GM12891 (cell line): ENCODE measurements at regions not wholly inside any gene's neighbourhood (a gene's known extent, or its start where the extent isn't known, plus 50 kb on each side); places are given as distances from the start of the nearest gene placed in this dataset.
A peak's percentile ranks its signal among the peaks of the same experiment; 100 is the strongest.
"Not testable (repeated sequence)": the region's sequence is repeated elsewhere in the genome, so short reads cannot be mapped to it uniquely, and the experiment has no call there.

ENCODE experiments used
- DNase-seq: peaks from one replicate; pipeline ENCODE4 v3.0.0; 2011; ENCODE audit warnings: low spot score; ENCODE audit not compliant: insufficient read length
- FAIRE-seq: peaks from 2 replicates; lab custom pipeline; 2011; peaks lifted over from hg19 to GRCh38; lab: Jason Lieb, UNC
- PAX5 ChIP-seq: IDR thresholded peaks from 2 replicates; pipeline ENCODE4 v1.6.1; 2011; ENCODE audit warnings: low read length, moderate library complexity, mild to moderate bottlenecking; ENCODE audit not compliant: insufficient read depth, severe bottlenecking
- POLR2A ChIP-seq: IDR thresholded peaks from 2 replicates; pipeline ENCODE4 v1.6.1; 2011; ENCODE audit warnings: low read depth, low read length, control low read depth
- POLR2AphosphoS5 ChIP-seq: IDR thresholded peaks from 2 replicates; pipeline ENCODE4 v1.6.1; 2011; ENCODE audit warnings: low read depth, low read length, control low read depth
- POU2F2 ChIP-seq: IDR thresholded peaks from 2 replicates; pipeline ENCODE4 v1.6.1; 2011; ENCODE audit warnings: low read depth, mild to moderate bottlenecking, control low read depth, low read length, moderate library complexity
- SPI1 ChIP-seq: IDR thresholded peaks from 2 replicates; pipeline ENCODE4 v1.6.1; 2011; ENCODE audit warnings: low read depth, low read length, control low read depth
- TAF1 ChIP-seq: IDR thresholded peaks from 2 replicates; pipeline ENCODE4 v1.6.1; 2011; ENCODE audit warnings: low read depth, low read length, control low read depth

- FAIRE-seq, result no peak
- no peak for DNase-seq
Observed at GRCh38 chr18:64401268-64402060, 252.6 kb upstream of the LINC00305 start.

GRCh38 chr18:64399566-64399965 lies 250.7 kb upstream of the LINC00305 start:
- DNase-seq (no peak), FAIRE-seq (no peak)
- no peak for TF ChIP-seq PAX5
- TF ChIP-seq TAF1, result no peak
- no peak for TF ChIP-seq POU2F2
- TF ChIP-seq POLR2A, result no peak
- no peak for TF ChIP-seq POLR2AphosphoS5
- TF ChIP-seq SPI1, result no peak

More at GRCh38 chr18:64401268-64402060, 252.6 kb upstream of the LINC00305 start:
- TF ChIP-seq SPI1 (no peak), POLR2A (no peak), PAX5 (no peak), TAF1 (no peak), POU2F2 (no peak), POLR2AphosphoS5 (no peak)

DNA sequence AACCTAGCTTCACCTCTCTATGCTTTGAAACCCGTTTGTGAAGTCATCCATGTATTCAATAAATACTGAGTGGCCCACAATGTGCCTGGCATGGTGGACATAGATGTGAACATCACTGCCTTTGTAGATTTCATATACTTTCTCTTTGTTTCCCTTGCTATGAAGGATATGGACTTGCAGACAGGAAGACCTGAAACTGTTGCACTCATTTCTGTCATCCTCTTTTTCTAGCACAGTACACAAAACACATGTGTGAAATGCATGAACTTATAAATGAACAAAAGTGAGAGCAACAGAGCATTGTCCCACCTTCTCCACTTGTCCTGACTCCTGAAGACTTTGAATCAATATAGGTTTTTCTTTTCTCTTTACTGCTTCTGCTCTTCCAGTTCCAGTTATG lies 249.4 kb upstream of the LINC00305 start:
- DNase-seq (no peak), FAIRE-seq (no peak)
- TF ChIP-seq POLR2A (no peak), SPI1 (peak; percentile 48)

- no peak for DNase-seq
- TF ChIP-seq PAX5, result no peak
- FAIRE-seq, result no peak
Observed at GRCh38 chr18:64392202-64392601, 243.3 kb upstream of the LINC00305 start.

DNA sequence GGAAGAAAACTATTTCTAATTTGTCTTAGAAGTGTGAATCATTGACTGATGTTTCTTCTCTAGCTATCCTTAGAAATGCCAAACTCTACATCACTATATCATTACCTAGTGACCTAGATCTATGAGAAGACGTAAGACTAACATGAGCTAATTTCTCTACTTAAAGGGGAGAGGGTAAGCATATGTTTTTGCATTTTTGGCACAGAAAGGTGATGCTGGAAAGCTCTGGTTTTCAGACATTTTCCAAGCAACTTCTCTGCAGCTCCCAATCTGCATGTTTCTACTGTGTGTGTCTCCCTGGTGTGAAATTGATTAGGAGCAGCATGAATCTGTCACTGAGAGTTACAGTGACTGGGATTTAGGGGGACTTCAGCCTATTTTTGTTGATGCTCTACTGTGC lies 235.2 kb upstream of the LINC00305 start:
- no peak for FAIRE-seq
- DNase-seq, result no peak
- TF ChIP-seq POLR2A (no peak), PAX5 (no peak), TAF1 (no peak), POLR2AphosphoS5 (no peak), SPI1 (no peak), POU2F2 (no peak)

DNA sequence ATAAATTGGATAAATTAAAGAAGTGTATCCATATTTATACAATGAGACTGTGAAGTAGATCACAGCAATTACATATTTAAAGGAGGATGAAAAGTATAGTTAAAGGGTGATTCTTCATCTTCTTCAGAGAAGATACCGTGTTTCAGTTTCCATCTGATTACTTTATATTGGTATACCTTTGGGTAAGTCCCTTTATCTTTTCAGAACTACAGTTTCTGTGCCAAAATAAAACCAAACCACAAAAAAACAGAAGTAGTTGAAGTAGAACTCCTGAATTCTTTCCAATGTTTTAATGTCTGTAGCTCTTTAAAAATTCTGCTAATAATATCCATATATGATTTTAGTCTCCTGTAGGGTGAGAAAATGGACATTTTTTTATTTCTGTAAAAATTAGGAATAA lies 231.2 kb upstream of the LINC00305 start:
- no peak for FAIRE-seq
- DNase-seq, result no peak
- TF ChIP-seq POLR2AphosphoS5, result no peak
- TF ChIP-seq SPI1, result no peak
- no peak for TF ChIP-seq POLR2A
- no peak for TF ChIP-seq TAF1
- TF ChIP-seq PAX5, result no peak
- TF ChIP-seq POU2F2, result no peak

GRCh38 chr18:64379662-64380061 lies 230.8 kb upstream of the LINC00305 start:
- FAIRE-seq (peak; percentile 5), DNase-seq (no peak)
- TF ChIP-seq POU2F2 (no peak), POLR2A (no peak), POLR2AphosphoS5 (no peak), TAF1 (no peak), SPI1 (no peak), PAX5 (no peak)

- DNase-seq, result no peak
- FAIRE-seq, result no peak
Observed at GRCh38 chr18:64377446-64377845, 228.6 kb upstream of the LINC00305 start.

DNA sequence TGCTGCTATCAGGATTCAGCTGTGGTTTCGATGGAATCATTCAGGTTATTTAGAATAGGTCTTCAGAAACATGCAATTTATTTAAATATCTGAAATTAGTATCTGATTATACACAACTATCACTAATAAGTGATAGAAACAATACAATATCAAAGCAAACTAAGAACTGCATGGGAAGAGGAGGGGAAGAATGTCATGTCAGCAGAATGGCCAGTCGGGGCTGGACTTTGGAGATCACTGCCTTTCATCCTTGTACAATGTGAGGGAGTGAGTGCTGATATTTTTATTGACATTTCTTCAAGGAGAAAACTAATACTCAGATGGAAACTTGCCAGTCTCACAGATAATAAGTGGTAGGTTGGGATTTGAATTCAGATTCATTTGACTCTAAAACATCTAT lies 224.0 kb upstream of the LINC00305 start:
- DNase-seq, result no peak
- TF ChIP-seq POLR2A (no peak), POU2F2 (no peak), SPI1 (no peak), TAF1 (no peak), PAX5 (no peak), POLR2AphosphoS5 (no peak)
- FAIRE-seq, result no peak

More at GRCh38 chr18:64377446-64377845, 228.6 kb upstream of the LINC00305 start:
- TF ChIP-seq PAX5 (no peak), POLR2AphosphoS5 (no peak), SPI1 (no peak), POU2F2 (no peak), TAF1 (no peak), POLR2A (no peak)

DNA sequence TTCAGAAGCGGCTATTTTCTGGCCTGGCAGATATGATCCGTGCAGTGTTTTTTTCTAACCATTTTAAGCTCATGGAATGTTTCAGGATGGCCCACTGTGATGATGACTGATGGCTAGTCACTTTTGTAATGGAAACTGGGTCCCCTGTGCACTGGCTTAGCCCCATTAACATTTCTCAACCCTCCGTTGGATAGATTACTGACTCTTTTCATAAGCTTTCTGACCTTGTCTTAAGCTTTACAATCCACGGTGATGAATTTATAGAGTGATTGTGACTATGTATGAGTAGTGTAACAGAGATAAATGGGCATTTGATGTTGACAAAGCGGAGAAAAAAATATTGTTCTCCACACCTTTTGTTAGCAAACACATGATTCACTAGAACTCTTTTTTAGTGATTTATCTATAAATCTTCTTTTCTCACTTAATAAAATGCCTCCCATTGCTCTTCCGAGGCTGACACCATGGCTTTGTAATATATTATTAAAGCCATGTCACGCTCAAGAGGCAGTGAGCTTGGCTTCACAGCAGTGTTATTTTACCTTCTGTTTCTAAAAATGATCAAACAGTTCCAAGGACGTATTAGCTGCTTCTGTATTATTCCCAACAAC lies 221.0 kb upstream of the LINC00305 start:
- not testable (repeated sequence) for DNase-seq
- FAIRE-seq, result peak; percentile 38
